ENCODE measurements at regions not wholly inside any gene's neighbourhood (a gene's known extent, or its start where the extent isn't known, plus 50 kb on each side); places are given as distances from the start of the nearest gene placed in this dataset.

DNA sequence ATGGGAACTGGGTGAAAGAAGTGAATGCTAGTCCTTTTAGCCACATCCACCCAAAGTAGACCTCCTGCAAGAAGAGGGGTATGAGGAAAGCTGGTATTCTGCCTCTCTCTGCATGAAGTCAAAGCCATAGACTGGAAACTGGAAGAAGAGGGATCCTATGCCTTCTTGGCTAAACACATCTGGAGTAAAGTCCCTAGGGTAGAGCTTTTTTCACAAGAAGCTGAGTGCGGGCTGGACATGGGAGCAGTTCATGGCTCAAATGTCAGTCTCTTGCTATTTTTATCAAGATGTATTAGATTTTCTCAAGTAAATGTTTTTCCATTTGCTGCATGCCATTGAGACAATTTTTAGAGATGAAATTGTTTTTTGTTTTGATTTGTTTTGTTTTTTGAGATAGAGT, 206.5 kb upstream of the TMEM72 start:
- no peak overlapping the region for H3K27ac Mint-ChIP-seq
- H3K4me1 Mint-ChIP-seq: no peaks in the 10 kb centered on the region
- H3K36me3 Mint-ChIP-seq: no peaks in the 10 kb centered on the region
- H3K27me3 Mint-ChIP-seq: peaks cover 1% of the 10 kb centered on the region
- H3K9me3 Mint-ChIP-seq: peaks cover 36% of the 10 kb centered on the region
- no peak overlapping the region for H3K4me3 Mint-ChIP-seq

DNA sequence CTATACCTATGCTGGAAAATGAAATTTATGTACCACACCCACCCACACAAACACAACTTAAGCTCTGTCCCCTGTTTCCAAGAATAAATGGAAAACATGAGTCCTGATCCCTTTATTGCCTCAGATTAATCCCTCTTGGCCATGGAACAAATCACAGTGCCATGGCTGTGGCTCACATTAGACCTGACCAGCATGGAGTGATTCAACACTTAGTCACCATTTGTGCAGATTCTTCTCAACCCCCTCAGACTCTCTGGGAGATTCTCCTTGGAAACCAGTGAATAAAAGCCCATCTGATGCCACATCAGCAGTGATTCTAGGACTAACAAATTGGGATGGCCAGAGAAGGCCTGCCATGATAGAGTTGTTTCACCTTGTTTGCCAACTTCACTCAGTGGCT, 204.4 kb upstream of the TMEM72 start:
- H3K36me3 Mint-ChIP-seq: no peaks in the 10 kb centered on the region
- H3K27ac Mint-ChIP-seq: no peak overlapping the region
- H3K4me3 Mint-ChIP-seq: no peak overlapping the region
- peaks cover 18% of the 10 kb centered on the region for H3K9me3 Mint-ChIP-seq
- no peaks in the 10 kb centered on the region for H3K4me1 Mint-ChIP-seq
- peaks cover 1% of the 10 kb centered on the region for H3K27me3 Mint-ChIP-seq

DNA sequence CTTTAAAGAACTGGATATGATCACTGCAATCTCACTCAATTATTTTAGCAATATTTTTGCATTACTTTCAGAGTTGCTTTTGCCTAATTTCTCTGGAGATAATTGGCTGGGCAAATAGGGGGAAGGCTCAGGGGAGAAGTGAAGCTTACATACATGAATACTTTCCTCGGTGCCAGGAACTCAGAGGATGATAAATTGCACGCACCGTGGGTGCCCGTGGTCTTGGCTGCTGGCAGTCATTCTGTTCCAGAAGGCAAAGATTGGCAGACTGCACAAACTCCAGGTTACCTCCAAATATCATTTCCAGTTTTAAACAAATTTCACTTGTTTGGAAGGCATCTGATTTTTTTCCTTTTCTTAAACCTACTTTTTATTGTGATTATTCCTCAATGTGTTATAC, 197.8 kb upstream of the TMEM72 start:
- Mint-ChIP-seq H3K4me1 (no peaks in the 10 kb centered on the region), H3K4me3 (no peak overlapping the region), H3K9me3 (no peaks in the 10 kb centered on the region), H3K27me3 (no peaks in the 10 kb centered on the region), H3K27ac (no peak overlapping the region), H3K36me3 (no peaks in the 10 kb centered on the region)

DNA sequence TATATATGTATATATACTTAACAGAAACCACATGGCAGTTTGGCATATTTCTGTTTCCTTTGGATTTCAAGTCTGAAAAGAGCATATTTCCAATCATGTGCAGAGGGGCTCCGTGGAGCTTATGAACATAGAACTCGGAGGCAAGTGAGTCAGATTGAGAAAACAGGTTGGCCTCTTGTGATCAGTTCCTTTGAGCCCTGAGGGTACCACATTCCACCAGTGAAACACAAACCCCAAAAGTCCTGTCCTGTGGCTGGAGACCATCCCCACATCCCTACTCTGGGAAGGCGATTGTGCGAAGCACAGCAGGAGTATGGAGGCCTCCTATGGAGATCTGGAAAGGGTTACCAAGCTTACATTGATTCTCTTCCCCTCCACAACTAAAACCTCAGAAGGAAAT, 196.7 kb upstream of the TMEM72 start:
- H3K27ac Mint-ChIP-seq: no peak overlapping the region
- H3K27me3 Mint-ChIP-seq: no peaks in the 10 kb centered on the region

DNA sequence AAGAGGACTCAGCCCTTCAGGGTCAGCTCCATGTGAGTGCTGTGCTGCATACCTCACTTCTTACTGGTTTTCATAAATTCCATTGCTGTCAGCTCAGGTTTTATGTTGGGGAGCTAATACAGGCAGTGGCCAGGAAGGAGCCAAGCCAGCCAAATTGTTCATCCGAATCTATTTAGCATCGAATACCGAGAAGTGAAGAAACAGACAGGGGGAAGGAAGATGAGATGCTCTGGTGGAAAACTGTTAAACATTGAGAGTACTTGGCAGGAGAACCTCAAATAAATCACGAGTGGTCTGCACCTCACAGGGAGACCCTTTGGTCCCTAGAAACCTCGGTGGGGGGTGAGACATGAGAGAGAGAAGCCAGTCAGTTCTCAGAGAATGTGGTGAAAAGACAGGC, 196.0 kb upstream of the TMEM72 start:
- Mint-ChIP-seq H3K4me3 (no peak overlapping the region), H3K27me3 (no peaks in the 10 kb centered on the region), H3K9me3 (peaks cover 4% of the 10 kb centered on the region), H3K36me3 (no peaks in the 10 kb centered on the region), H3K27ac (no peak overlapping the region), H3K4me1 (no peaks in the 10 kb centered on the region)

More for the DNA sequence above, 196.7 kb upstream of the TMEM72 start:
- no peaks in the 10 kb centered on the region for H3K36me3 Mint-ChIP-seq
- H3K4me3 Mint-ChIP-seq: no peak overlapping the region
- no peaks in the 10 kb centered on the region for H3K4me1 Mint-ChIP-seq
- peaks cover 4% of the 10 kb centered on the region for H3K9me3 Mint-ChIP-seq

DNA sequence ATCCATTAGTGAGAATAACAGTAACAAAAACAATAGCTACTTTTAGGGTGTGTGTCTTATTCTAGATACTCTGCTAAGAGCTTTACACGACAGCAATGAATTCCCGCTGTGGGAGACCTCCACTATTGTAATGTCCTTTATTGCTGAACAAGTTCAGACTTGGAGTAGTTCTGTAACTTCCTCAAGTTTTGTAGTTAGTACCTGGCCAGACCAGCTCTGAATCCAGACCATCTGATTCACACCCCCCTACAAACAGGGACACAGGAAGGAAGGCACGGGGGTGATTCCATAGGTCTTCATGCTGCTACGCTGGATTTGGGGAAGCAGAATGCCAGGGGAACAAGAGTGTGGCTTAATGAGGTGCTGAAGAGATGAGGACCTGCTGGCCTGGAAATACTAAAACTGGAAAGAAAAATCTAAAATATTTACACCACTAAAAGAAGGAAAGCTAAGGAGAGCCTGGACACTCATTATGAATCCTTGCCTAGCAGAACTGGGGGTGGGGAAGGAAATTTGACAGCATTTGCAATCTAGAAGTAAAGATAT, 194.6 kb upstream of the TMEM72 start:
- no peak overlapping the region for H3K4me3 Mint-ChIP-seq
- H3K9me3 Mint-ChIP-seq: peaks cover 4% of the 10 kb centered on the region
- H3K36me3 Mint-ChIP-seq: no peaks in the 10 kb centered on the region
- no peak overlapping the region for H3K27ac Mint-ChIP-seq
- H3K4me1 Mint-ChIP-seq: no peaks in the 10 kb centered on the region
- H3K27me3 Mint-ChIP-seq: peaks cover 2% of the 10 kb centered on the region

DNA sequence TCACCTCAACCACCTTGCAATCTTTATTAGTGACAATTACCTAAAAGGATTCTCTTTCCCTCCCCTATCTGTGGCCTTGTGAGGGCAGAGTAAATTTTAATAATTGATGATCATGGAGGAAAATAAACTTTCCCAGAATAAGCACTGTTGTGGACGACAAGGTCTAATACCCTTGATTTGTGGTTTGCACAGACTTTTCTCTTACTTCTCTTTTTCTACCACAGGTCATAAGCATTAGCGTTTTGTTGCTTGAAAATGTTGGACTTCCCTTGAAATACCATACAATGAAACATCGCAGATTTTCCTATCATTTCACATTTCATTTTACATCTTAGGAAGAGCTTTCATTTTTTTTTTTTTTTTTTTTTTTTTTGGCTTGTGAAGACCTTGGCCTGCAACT, 188.1 kb upstream of the TMEM72 start:
- Mint-ChIP-seq H3K4me1 (no peaks in the 10 kb centered on the region), H3K4me3 (no peak overlapping the region), H3K36me3 (no peaks in the 10 kb centered on the region), H3K27me3 (peaks cover 2% of the 10 kb centered on the region), H3K9me3 (peaks cover 4% of the 10 kb centered on the region), H3K27ac (no peak overlapping the region)

DNA sequence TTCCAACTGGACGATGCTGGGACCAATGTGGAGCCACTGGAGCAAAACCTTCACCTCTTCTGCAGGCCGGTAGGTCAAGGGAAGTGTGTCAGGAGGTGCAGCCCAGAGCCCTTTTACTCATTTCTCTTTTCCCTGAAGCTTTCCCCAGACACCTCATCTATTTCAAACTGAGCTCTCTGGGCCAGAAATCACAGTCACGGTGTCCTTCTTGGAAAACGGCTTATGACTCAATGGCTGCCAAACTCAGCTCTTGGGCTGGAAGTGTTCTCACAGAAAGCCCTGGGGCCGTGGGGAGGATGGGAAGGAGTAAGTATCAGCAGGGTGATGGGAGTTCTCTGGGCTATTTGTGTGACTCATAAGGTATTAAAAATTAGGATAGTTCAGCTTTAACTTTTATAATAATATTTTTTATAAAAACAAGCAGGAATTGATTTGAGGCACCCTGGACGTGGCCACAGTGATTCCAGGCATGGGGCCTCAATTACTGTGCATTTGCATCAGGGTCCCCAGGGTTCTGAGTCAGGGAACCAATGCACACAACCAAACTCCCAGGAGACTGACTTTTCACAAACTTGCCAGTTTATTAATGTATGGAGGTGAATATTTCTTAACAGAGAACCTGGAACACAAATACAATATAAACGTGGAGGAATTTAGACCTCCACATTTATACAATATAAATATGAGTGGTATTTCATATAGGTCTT, 187.4 kb upstream of the TMEM72 start:
- Mint-ChIP-seq H3K27me3 (peaks cover 2% of the 10 kb centered on the region), H3K9me3 (peaks cover under 1% of the 10 kb centered on the region), H3K27ac (no peak overlapping the region), H3K36me3 (no peaks in the 10 kb centered on the region), H3K4me3 (no peak overlapping the region), H3K4me1 (no peaks in the 10 kb centered on the region)

DNA sequence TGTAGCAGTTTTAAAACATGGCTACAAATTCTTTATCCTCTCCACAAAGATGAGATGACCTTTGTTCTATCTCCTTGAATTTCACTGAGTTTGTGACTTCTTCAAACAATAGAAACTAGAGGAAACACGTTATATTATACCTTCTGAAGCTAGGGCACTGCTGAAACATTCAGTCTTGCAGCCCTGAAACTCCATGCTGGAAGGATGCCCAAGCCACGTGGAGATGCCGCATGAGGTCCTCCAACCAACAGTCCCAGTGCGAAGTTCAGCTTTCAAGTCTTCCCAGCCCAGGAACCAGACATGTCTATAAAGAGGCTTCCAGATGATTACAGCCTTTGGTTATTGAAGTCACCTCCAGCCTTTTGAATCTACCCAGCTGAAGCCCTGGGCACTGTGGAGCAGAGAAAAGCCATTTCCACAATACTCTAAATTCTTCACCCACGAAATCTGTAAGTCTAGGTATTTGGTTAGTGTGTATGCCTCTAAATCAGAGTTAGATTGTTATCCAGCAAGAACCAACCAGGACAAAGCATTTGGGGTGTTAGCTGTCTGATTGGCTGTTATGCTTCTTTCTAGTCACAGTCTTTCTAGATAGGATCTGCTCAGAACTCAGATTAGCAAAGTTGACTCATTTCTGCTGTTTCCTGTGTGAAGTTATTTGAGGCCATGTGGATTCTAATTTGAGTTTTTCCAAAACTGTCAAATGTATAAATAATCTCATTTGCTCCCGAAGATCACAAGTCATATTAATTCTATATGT, 186.5 kb upstream of the TMEM72 start:
- H3K27me3 Mint-ChIP-seq: peaks cover 2% of the 10 kb centered on the region
- H3K9me3 Mint-ChIP-seq: no peaks in the 10 kb centered on the region
- H3K27ac Mint-ChIP-seq: no peak overlapping the region
- H3K4me1 Mint-ChIP-seq: no peaks in the 10 kb centered on the region
- no peak overlapping the region for H3K4me3 Mint-ChIP-seq
- H3K36me3 Mint-ChIP-seq: no peaks in the 10 kb centered on the region

DNA sequence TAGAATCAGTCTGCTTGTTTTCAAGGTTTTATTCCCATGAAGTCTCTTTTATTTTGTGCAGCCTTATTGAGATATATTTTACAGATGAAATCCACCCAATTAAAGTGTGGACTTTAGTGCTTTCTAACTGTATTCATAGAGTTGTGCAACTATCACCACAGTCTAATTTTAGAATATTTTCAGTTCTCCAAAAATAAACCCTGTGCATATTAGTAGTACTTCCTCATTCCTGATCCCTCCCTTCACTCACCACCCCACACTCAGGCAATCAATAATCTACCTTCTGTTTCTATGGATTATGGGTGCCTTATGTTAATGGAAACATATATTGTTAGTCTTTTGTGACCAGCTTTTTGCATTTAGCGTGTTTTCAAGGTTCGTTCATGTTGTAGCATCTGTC, 185.7 kb upstream of the TMEM72 start:
- Mint-ChIP-seq H3K4me1 (no peaks in the 10 kb centered on the region), H3K27me3 (peaks cover 2% of the 10 kb centered on the region), H3K36me3 (peaks cover under 1% of the 10 kb centered on the region), H3K27ac (no peak overlapping the region), H3K4me3 (no peak overlapping the region), H3K9me3 (peaks cover 3% of the 10 kb centered on the region)

DNA sequence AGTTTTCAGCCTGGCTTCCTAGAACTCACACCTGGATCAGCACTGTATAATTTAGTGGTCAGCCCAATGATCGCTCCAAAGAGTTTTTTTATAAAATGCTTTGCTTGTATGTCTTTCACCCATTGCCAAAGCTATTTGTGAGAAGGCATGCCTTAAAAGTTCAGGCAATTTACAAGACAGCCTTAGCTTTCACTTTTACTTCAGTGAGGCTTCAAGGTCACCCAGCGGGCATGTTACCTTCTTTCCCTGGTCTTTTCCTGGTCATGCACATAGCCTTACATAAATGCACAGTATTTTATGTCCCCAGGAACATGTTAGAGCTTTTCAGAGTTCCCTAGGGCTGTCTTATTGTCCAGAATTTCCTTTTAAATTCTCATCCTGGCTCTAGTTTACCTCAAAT, 179.9 kb upstream of the TMEM72 start:
- peaks cover 2% of the 10 kb centered on the region for H3K27me3 Mint-ChIP-seq
- H3K9me3 Mint-ChIP-seq: peaks cover 6% of the 10 kb centered on the region
- H3K36me3 Mint-ChIP-seq: peaks cover 2% of the 10 kb centered on the region

DNA sequence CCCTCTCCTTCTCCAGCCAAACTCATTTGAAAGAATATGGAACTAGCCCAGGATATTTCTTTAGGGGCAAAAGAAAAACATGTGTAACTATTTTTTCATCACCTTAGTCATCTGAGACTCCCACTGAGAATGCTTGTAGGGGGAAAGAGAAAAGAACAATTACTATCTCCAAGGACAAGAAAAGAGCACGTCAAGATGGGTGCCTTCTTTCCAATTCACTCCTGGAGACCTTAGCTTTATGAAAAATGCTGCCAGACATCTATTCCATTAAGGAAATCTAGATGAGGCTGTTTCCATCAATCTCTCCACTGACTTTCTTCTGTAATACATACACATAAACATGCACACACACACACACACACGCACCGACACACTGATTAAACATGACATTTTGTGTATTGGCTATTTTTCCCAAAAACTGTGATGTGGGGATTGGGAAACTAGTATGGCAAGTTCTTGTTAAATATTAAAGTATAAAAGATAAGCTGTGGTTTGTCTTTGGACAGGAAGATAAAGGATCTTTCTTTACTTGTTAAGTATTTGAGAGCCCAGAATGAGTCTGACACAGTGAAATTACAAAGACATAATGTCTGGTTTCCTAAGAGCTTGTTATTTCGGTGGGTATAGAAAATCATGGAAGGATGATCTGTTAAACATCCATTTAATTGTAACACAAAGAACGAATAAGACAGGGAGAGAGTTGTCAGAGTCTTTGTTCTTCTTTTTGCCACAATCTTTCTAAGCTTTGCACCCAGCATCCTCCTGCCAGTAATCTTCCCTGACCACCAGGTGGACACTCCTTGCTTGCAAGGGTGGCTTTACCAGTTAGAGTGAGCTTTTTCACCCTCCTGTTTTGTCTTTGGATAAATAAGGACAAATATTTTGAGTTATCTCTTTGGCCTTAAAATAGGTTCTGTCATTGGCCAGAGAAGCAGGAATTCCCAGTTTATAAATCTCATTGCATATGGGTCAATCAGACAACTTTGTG, 177.3 kb upstream of the TMEM72 start:
- Mint-ChIP-seq H3K4me3 (no peak overlapping the region), H3K4me1 (no peaks in the 10 kb centered on the region), H3K9me3 (peaks cover 6% of the 10 kb centered on the region), H3K27ac (no peak overlapping the region), H3K27me3 (peaks cover 5% of the 10 kb centered on the region), H3K36me3 (peaks cover 2% of the 10 kb centered on the region)

More for the DNA sequence above, 179.9 kb upstream of the TMEM72 start:
- no peak overlapping the region for H3K4me3 Mint-ChIP-seq
- H3K27ac Mint-ChIP-seq: no peak overlapping the region
- H3K4me1 Mint-ChIP-seq: no peaks in the 10 kb centered on the region

DNA sequence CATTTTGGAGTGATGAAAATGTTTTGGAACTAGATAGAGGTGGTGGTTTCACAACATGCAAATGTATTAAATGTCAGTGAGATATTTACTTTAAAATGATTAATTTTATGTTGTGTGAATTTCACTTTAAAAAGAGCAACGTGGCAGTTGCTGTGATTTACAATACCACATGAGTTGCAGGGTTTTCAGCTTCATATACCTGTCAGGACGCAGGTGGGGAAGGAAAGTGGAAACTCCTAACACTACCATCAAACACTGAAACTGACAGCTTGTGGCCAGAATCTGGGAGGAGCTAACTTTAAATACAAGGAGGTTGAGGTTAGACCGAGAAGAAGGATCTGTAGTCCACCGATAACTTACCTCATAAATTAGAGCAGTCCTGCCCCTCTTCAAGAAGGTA, 168.9 kb upstream of the TMEM72 start:
- Mint-ChIP-seq H3K9me3 (no peaks in the 10 kb centered on the region), H3K27ac (no peak overlapping the region), H3K36me3 (peaks cover 1% of the 10 kb centered on the region), H3K4me1 (no peaks in the 10 kb centered on the region), H3K4me3 (no peak overlapping the region), H3K27me3 (peaks cover 8% of the 10 kb centered on the region)

DNA sequence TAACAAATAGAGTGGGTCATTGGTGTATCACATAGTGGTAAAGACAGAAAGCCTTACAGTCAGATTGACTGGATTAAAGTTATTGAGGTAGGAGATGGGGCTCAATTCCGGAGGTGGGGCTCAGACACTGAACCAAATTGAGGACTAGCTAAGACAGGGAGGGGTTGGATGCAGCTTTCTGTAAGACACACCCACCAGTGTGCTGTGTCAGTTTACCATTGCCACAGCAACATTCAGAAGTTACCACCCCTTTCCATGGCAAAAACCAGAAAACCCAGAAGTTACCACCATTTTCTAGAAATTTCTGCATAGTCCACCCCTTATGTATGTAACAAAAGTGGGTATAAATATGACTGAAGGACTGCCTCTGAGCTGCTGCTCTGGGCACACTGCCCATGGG, 167.6 kb upstream of the TMEM72 start:
- H3K36me3 Mint-ChIP-seq: peaks cover 1% of the 10 kb centered on the region
- peaks cover 7% of the 10 kb centered on the region for H3K27me3 Mint-ChIP-seq
- H3K4me1 Mint-ChIP-seq: no peaks in the 10 kb centered on the region
- no peak overlapping the region for H3K4me3 Mint-ChIP-seq
- no peak overlapping the region for H3K27ac Mint-ChIP-seq
- no peaks in the 10 kb centered on the region for H3K9me3 Mint-ChIP-seq

DNA sequence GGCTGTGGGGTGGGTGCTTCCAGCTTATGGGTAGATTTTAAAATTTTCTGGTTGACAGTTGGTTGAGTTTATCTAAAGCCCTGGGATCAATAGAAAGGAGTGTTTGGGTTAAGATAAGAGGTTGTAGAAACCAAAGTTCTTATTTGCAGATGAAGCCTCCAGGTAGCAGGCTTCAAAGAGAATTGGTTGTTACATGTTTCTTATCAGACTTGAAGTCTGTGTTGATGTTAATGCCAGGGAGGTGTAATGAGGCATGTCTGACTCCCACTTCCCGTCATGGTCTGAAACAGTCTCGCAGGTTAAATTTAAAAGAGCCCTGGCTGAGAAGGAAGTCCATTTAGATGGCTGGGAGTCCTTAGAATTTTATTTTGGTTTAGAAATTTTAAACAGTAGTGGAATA, 165.2 kb upstream of the TMEM72 start:
- H3K27me3 Mint-ChIP-seq: peaks cover 2% of the 10 kb centered on the region
- H3K4me1 Mint-ChIP-seq: no peaks in the 10 kb centered on the region
- no peak overlapping the region for H3K27ac Mint-ChIP-seq
- no peak overlapping the region for H3K4me3 Mint-ChIP-seq
- H3K9me3 Mint-ChIP-seq: no peaks in the 10 kb centered on the region
- no peaks in the 10 kb centered on the region for H3K36me3 Mint-ChIP-seq
